ENCODE measurements at regions not wholly inside any gene's neighbourhood (a gene's known extent, or its start where the extent isn't known, plus 50 kb on each side); places are given as distances from the start of the nearest gene placed in this dataset.

DNA sequence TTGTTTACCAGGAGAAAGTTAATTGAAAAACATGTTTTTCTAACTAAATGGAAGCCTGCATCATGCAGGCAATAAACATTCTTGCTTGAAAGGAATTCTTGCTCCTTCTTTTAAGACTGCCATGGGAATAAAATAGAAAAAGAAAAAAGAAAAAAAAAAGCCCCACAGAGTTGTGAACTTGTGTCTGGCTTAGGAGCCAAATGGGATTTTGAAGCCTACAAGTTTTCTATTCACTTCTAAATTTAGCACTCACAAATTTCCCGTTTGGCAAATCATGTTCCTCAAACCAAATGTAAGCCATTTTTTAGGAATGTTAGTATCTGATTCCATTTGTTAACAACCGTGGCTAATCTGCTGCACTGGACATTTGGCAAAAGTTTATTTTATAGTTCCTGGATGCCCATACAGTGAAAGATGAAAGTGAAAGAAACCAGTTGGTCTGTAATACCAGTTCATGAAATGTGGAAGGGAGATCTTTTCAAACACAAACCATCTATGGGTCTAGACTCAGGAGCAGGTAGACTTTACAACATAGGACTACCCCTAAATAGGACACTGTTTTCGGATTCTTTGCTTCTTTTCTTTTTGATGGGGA, 133.8 kb upstream of the GMNC start:
- Histone ChIP-seq H3K27me3 (ENCODE audit: control insufficient read depth, insufficient read depth, low read length) (no peaks in the 10 kb centered on the region), H3K36me3 (ENCODE audit: control insufficient read depth, insufficient read depth, low read length) (no peaks in the 10 kb centered on the region), H3K4me3 (ENCODE audit: low read depth, low read length) (no peak overlapping the region)
- TF ChIP-seq, protein P1, sequence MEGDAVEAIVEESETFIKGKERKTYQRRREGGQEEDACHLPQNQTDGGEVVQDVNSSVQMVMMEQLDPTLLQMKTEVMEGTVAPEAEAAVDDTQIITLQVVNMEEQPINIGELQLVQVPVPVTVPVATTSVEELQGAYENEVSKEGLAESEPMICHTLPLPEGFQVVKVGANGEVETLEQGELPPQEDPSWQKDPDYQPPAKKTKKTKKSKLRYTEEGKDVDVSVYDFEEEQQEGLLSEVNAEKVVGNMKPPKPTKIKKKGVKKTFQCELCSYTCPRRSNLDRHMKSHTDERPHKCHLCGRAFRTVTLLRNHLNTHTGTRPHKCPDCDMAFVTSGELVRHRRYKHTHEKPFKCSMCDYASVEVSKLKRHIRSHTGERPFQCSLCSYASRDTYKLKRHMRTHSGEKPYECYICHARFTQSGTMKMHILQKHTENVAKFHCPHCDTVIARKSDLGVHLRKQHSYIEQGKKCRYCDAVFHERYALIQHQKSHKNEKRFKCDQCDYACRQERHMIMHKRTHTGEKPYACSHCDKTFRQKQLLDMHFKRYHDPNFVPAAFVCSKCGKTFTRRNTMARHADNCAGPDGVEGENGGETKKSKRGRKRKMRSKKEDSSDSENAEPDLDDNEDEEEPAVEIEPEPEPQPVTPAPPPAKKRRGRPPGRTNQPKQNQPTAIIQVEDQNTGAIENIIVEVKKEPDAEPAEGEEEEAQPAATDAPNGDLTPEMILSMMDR (IDR thresholded peaks at IDR 0.05; ENCODE audit: insufficient read depth, low read length, poor library complexity, severe bottlenecking), result no peak
- no peak for DNase-seq (ENCODE audit: low read depth)

DNA sequence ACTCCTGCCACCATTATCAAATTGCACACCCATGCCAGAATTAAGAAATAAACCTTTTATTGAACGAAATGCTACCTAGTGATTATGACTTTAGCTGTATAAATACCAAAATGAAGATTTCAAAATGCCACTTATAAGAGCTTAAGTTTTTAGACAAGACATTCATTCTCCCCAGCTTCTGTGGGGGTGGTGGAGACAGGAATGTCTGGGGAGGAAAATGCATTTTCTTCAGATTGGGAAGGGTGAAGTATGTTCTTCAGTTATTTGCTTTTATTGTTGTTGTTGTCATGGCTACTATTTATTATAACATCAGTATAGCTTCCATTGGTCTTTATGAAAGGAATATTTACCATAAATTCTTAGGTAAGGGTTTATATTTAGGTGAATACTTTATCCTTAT, 132.7 kb upstream of the GMNC start:
- Histone ChIP-seq H3K4me3 (ENCODE audit: low read depth, low read length) (no peak overlapping the region), H3K36me3 (ENCODE audit: control insufficient read depth, insufficient read depth, low read length) (no peaks in the 10 kb centered on the region)
- DNase-seq (ENCODE audit: low read depth), result no peak

GRCh38 chr3:190990898-190991297, 128.4 kb upstream of the GMNC start:
- DNase-seq (ENCODE audit: low read depth), result no peak
- TF ChIP-seq, protein P1 (IDR thresholded peaks at IDR 0.05; ENCODE audit: insufficient read depth, low read length, poor library complexity, severe bottlenecking), result no peak
- no peak overlapping the region for H3K4me3 ChIP-seq (ENCODE audit: low read depth, low read length)
- H3K36me3 ChIP-seq (ENCODE audit: control insufficient read depth, insufficient read depth, low read length), result no peaks in the 10 kb centered on the region
- H3K27me3 ChIP-seq (ENCODE audit: control insufficient read depth, insufficient read depth, low read length), result no peaks in the 10 kb centered on the region

More for the DNA sequence above, 132.7 kb upstream of the GMNC start:
- TF ChIP-seq, protein P1 (IDR thresholded peaks at IDR 0.05; ENCODE audit: insufficient read depth, low read length, poor library complexity, severe bottlenecking), result no peak
- no peaks in the 10 kb centered on the region for H3K27me3 ChIP-seq (ENCODE audit: control insufficient read depth, insufficient read depth, low read length)

DNA sequence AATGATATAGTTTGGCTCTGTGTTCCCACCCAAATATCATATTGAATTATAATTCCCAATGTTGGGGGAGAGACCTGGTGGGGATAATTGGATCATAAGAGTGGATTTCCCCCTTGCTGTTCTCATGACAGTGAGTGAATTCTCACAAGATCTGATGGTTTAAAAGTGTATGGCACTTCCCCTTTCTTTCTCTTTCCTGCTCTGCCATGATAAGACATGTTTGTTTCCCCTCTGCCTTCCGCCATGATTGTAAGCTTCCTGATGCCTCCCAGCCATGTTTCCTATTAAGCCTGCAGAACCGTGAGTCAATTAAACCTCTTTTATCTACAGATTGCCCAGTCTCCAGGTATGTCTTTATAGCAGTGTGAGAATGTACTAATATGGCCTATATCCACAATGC, 126.7 kb upstream of the GMNC start:
- TF ChIP-seq, protein P1 (IDR thresholded peaks at IDR 0.05; ENCODE audit: insufficient read depth, low read length, poor library complexity, severe bottlenecking), result no peak
- H3K36me3 ChIP-seq (ENCODE audit: control insufficient read depth, insufficient read depth, low read length), result no peaks in the 10 kb centered on the region
- H3K4me3 ChIP-seq (ENCODE audit: low read depth, low read length), result no peak overlapping the region
- DNase-seq (ENCODE audit: low read depth), result no peak
- H3K27me3 ChIP-seq (ENCODE audit: control insufficient read depth, insufficient read depth, low read length), result no peaks in the 10 kb centered on the region

DNA sequence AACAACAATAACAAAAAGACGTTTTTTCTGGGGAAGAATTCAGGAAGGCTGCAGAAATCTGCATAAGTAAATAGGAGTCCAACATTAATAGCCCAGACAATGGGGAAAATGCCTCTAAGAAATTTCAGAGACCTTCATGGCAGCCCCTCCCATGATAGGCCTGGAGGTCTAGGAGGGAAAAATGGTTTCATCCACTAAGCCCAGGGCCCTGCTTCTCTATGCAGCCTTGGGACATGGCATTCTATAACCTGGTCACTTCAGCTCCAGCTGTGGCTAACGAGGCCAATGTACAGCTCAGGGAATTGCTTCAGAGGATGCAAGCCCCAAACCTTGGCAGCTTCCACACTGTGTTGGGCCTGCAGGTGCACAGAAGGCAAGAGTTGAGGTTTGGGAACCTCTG, 125.6 kb upstream of the GMNC start:
- Histone ChIP-seq H3K36me3 (ENCODE audit: control insufficient read depth, insufficient read depth, low read length) (no peaks in the 10 kb centered on the region), H3K4me3 (ENCODE audit: low read depth, low read length) (no peak overlapping the region), H3K27me3 (ENCODE audit: control insufficient read depth, insufficient read depth, low read length) (no peaks in the 10 kb centered on the region)
- TF ChIP-seq, protein P1 (IDR thresholded peaks at IDR 0.05; ENCODE audit: insufficient read depth, low read length, poor library complexity, severe bottlenecking), result no peak
- no peak for DNase-seq (ENCODE audit: low read depth)

All from kidney epithelial cell (primary cell).